GM19023 (cell line): ENCODE measurements at regions not wholly inside any gene's neighbourhood (a gene's known extent, or its start where the extent isn't known, plus 50 kb on each side); places are given as distances from the start of the nearest gene placed in this dataset.

Source experiments
- ATAC-seq: cut with Tn5 transposase; IDR thresholded peaks from one replicate; pipeline ENCODE4 v1.9.1; 2021; ENCODE audit warnings: mild to moderate bottlenecking, moderate library complexity; ENCODE audit not compliant: unreplicated experiment

DNA sequence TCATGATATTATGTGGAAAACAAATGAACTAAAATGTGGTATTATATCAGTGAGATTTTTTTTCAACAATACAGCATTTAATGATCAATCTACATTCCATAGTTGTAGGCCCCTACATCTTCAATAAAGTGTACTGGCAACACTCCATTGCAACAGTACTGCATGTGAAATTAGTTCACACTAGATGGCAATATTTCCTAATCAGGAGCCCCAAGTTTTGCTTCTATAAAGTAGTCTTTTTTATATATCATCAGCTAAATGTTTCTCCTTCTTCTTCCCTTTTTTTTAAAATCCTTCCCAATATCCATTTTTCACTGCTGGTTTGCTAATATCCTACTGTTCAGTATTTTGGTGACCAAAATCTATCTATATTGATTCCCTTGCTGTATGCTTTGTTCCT is 528.3 kb upstream of the ATXN8OS start:
- no peak for ATAC-seq

DNA sequence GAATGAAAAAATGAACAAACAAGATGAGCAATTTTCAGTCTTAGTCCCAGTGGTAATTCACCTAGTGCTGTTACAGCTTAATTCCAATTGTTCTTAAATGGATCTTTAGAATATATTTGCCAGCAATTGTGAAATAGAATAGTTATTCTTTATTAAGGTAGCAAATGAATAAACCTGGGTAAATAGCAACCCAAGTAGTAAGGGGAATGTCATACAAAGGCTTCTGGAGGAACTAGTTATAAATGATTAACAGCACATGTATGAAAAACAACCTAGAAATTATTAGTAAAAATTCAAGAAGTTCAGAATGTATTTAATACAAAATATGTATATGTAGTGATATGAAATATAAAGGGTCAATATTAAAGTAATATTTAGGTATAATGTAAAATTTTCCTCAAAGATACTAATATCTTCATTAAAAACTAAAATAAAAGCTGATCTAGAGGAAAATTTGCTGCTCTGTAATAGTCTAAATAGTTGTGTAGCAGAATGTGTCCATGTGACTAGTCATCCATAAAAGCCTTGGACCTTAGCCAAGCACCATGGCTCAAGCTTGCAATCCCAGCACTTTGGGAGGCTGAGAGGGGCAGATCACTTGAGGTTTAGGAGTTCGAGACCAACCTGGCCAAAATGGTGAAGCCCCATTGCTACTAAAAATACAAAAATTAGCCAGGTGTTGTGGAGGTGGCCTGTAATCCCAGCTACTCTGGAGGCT is 535.9 kb upstream of the ATXN8OS start:
- no peak for ATAC-seq

DNA sequence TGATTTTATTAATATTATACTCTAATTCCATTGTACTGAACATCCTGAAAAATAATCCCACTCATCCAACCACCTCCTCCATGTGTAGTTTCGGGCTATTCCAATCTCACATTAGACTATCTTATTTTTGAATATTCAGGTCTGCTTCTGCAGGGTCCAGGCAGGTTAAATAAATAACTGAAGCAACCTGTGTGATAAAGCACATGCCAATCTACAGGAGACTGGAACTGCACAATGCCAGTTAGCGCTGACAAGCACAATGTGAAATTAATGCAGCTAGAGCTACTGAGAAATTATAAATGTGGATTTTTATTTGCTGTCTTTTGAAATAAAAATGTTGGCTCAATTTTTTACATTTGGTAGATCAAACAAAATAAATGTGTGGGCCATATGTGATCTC is 540.1 kb upstream of the ATXN8OS start:
- no peak for ATAC-seq

DNA sequence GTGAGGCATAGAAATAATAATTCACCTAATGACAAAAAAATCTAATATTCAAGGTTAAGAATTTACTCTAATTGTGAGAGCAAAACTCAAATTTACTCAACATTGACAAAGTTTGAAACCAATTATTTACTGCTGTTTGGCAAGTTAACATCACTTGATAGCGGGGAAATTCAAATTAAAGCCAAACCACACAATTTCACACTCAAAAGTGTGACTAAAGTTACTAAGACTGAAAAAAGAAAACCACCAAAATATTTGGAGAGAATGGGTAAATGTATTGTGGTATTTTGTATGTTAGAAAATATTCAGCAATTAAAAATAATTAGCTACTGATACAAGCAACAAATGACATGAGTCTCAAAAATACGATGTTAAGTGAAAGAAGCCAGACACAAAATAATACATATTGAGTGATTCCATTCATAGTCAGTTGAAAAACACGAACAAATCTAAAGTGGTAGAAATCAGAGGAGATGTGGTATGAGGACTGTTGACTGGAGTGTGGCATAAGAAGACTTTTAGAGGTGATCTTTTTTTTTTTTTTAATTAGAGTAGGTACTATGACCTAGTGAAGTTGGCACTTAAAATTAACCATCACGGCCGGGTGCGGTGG is 541.4 kb upstream of the ATXN8OS start:
- no peak for ATAC-seq

DNA sequence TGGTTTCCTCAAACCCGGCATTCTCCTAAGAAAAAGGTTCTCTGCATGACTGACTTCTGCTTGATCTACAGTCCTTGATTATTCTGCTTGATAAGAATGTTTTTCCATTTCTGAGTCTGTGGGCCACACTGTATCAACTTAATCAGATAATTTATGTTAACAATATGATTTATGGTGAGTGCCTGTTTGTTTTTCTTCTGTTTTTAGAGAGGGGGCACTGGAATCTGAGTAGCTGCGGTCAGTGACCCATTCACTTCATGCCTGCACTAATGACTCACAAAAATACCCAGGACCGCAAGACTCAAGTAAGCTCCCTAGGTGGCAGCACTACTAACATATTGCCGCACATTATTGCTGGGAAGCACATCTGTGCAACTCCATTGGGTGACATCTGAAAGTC is 542.3 kb upstream of the ATXN8OS start:
- ATAC-seq: peak; percentile 95

DNA sequence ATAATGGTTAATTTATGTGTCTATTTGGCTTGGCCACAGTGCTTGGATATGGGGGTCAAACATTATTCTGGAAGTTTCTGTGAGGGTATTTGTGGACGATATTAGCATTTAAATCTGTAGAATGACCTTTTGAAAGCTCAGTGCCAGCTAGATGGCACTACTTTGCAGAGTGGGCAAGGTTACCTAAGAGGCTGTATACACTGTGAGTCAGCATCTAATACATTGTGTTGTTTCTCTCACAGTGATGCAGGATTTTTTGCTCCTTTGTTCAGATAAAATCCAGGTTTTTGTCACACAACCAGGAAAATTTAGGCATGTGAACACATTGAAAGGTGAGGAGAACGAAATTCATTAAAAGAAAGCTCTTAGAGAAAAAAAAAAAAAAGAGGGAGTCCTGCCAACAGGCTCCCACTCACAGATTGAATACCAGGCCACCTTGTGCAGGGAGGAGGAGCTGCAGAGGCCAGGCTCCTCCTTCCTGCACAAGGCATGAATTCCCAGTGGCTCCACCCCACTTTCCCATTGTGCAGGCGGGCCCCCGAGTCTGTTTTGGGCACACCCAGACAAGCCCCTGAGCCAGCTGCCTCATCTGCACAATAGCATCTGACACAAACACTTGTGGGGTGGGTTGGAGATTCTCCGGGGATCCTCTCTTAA is 551.0 kb upstream of the ATXN8OS start:
- ATAC-seq: no peak

DNA sequence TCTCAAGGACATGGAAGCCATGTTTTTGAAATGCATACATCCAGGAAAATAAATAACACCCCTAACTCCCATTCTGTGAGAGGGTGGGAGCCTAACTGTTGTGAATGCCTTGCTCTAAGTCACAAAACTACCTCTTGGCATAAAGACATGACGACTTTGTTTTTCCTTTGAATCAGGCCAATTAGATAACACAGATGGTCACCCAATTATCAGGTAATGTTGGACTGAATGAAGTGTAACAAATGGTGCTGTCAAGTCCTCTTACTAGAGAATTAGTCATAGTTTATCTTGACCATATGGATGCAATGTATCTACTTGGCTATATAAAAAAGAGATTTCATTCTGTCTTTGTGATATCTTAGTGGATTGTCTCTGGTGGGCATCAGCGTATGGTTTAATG is 553.6 kb upstream of the ATXN8OS start:
- ATAC-seq: no peak

DNA sequence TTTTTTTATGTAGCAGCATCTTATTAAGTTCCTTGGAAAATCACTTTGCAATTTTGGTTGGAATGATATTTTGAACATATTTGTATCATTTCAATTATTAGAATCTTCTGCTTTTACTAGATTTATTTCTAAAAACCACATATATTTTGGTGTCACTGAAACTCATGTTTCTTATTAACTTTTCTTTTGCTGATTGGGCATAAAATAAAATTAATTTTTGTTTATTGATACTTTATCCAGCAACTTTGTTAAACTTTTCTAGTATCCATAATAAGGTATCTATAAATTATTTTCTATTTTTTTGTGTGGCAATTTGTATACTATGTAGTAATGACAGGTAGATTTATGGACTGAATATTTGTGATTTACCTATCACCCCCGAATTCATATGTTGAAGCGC is 556.4 kb upstream of the ATXN8OS start:
- no peak for ATAC-seq

DNA sequence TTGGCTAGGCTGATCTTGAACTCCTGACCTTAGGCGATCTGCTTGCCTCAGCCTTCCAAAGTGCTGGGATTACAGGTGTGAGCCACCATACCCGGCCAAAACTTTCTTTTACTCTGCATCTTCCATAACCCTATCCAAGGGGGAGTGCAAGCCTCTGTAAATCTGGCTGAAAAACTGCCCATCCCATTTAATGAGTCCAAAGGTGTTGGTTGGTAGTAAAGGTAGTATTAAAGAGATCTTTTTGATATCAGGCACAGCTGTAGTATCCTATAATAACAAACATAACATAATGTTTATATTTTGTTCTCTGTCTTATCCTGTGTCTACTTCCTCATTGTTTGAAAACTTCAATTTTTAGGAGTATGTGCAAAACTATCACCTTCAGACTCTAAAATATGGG is 559.8 kb upstream of the ATXN8OS start:
- ATAC-seq: no peak

DNA sequence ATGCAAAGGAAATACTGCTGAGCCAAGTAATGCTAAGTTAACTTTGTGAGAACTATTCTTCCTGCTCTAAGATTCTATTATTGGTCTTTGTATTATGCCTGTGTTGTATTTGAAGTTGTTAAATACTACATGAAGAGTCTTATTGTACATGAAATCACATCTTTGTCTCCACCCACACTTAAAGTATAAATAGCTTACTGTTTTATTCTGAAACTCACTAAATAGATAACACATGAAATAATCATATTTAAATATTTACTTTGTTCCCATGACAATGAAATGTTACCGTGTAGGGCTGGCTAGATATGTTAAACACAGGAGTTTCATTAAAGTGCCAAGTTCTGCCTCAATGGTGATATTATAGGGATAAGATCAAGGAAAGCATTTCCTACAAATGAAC is 562.1 kb upstream of the ATXN8OS start:
- ATAC-seq: no peak

DNA sequence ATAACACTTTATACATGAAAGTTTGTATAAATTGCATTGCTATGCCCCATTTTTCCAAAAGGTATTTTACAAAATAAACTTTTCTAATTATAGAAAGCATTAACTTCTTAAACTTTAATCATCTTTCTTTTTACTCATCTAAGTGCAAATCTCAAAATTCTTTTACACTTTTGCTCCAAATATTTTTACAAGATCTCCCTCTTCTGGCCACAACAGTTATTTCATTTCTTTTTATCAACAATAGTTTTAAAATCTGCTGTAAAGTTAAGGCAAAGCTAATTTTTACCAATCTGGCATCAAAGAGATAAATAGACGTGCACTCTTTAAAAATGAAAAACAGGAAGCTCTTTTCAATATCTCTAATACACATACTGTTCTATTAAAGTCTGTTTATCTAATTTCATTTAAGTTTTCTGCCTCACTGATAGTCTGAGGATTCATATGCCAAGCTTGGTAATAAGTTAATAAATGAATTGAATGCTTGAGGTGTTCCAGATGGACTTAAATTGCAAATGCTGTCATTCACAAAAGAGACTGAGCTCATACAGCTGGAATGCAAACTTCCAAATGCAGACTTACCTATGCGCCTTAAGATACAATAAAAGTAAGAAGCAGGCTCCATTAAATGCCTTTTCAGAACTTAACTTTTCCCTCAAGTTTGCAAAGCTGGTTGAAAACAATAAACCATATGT is 583.0 kb upstream of the ATXN8OS start:
- no peak for ATAC-seq

DNA sequence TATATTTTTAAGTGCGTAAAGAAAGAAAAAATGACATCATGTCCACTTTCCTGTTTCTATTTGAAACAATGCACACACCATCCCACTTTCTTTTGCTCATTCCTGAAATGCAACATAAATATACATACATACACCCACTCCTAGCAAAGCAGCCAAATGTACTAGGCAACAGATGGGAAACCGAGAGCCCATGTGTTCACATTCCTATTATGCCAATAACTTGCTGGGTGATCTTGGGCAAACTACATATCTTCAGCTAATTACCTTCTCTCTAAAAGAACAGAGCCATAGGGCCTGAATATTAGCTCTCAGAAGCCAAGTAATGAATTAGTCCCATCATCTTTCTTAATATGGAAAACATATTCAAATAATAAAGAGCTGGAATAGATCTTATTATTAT is 610.6 kb upstream of the ATXN8OS start:
- no peak for ATAC-seq

DNA sequence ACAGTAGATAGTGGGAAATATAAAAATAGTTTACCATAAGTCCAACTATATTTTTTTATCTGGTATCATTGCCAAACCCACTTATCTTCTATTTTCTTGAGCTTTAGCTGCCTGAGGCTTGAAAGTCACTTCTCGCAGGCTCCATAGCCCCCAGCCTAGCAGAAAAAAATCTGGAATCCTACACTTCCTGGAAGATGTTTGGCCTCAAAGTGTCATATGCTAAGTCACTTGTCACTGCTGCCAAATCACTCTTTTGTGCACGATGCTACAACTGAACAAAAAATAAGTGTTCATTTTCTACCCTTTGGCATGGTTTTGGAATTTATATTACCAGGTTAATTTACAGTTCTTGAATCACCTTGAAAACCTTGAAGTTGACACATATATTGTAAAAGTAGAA is 612.5 kb upstream of the ATXN8OS start:
- ATAC-seq: no peak

DNA sequence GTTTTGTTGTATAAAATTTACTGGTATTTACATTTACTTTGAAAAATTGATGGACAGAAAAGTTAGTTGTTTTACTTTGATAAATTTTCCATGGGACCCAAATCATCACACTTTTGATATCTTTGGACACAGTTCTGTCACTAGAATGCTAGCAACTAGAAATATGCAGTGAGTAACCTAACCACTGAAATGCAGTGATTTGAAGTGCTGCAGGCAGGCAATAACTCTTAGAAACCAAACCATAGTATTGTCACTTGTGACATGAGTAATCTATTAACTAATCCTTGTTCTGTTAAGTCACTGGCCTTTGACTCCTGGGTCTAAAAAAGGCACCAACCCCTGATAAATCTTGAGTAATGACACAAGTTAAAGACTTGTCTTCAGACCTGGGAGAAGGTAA is 620.0 kb upstream of the ATXN8OS start:
- no peak for ATAC-seq

DNA sequence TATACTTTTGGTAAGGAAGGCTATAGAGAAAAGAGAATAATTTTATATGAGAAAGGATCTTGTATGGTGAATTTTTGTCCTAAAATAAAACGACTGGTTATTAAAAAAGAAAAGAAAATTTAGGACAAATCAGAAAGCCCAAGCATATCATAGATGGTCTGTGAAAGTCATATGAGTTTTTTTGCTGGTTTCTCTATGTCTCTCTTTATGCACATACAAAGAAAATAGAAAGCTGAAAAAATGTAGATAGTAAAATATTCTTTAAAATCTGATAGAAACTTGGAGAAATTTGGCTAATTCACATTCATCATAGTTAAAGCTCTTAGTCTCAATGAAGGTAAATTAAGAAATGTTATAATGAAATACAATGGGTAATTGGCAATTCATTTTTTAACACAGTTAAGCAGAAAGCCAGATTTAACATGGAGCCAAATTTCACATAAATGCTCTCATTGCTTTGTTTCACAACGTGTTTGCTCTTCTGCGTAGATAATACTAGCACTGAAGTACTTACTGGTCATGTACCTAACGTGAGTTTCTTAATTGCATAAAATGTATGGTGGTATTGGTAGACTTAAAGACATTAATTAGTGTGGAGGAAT is 621.5 kb upstream of the ATXN8OS start:
- ATAC-seq: no peak

DNA sequence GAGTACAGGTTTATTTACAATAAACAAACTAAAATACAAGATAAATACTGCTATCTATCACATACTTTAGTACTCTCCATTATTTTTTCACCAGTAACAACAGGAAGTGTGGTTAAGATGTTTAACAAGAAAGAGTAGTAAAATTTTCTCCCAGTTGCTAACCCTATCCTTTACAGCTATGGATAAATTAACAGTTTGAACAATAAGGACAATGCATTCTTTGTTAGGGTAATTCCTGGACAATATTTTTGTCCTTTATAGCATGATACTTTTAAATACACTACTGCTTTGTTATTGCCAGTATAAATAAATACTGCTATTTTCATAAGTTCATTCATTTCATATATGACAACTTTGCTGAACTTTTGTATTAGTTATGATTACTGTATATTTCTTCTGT is 630.2 kb upstream of the ATXN8OS start:
- no peak for ATAC-seq

DNA sequence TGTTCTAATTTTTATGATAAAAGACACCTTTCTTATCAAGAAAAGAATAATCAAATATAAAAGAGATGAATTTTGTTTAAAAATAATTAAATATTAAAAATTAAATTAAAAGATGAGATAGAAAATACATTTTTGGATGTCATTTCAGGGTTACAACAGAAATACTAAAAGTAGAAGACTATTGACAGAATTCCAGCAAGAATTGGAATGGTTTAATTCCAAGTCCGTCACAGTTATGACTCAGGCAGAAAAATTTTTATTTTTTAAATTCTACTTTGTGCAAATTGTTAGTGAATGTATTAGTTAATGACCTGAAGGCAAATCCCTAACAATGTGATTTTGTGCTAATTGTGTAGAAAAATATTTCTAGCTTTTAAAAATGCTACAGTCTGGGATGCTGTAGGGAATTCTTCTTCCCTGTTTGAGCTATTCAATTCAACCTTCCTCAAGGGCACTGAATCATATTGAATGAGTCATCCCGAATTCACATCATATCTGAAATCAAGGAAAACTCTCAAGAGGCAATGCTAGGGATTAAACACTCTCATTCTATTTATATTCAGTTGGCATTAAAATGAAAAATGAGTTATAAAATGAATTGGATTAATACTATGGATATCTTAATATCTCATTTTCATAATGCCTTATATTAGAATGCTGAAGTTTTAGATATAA is 633.5 kb upstream of the ATXN8OS start:
- ATAC-seq: no peak

DNA sequence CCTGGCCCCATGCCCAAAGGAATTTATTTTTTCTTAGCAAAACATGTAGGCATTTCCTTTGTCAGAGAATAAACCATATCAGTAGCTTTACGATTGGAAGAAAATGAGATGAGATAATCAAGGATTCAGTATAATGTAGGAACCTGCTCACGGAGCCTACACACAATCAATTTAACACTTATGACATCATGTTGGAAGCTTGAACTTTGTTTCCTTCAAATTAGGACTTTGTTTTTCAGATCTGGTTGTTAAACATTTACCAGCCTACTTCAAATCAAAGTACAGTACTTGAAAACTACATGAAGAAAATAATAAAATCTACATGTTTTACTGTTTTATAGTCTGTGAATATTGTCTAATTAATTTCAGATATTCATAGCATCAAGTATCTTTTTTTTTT is 639.0 kb upstream of the ATXN8OS start:
- ATAC-seq: no peak

DNA sequence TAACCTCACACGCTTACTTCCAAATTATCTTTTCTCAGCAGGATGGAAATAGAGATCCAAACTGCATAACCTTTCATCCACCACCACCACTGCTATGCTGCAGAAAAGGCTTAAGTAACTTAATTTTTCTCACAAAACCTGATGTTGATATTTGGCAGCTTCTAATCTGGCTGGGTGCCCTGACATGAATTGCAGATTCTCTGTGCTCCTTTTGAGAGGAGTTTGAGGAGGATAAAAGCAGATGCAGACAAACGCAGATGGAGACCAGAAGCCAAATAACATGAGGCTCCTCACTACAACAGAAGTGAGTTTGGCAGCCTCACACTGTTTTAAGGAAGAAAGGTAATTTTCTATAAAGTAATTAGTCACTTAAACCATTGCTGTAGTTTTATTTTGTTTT is 646.2 kb upstream of the ATXN8OS start:
- no peak for ATAC-seq

DNA sequence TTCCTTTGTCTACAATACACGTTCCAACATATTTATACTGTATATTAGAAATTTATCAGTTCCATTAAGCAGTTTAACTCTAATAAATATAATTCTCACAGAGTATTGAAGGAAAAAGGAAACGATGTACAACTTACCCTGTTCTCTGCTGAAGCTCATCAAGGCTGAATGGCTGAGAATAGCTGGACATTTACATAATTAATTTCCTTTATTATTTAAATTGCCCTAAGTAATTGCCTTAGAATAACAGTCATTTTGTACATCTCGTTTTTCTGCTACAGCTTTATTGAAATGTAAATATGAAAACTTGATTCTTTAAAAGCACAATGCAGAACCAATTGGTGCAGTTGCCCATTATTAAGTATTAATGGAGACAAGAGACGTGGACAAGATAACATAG is 648.3 kb upstream of the ATXN8OS start:
- ATAC-seq: no peak

DNA sequence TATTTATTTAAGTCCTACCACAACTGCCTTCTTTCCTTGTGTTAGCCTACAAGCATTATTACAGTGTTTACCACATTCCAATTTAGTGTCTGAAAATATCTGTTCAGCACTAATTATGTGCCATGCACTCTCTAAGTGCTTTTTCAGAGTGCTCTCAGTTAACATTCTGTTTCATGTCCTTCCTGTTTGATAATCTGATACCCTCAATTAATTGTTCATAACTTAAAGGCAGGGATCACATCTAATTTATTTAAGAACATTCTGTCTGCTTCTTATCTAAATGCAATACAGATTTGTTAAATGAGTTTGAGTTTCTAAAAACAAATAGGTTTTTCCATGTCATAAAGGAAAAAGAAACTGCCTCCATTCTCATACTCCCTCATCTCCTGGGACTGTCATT is 649.6 kb upstream of the ATXN8OS start:
- ATAC-seq: no peak
